NCI-H2081 treated with DMSO at 0.1 percent for 48 hours (cell line): ENCODE measurements at regions not wholly inside any gene's neighbourhood (a gene's known extent, or its start where the extent isn't known, plus 50 kb on each side); places are given as distances from the start of the nearest gene placed in this dataset.

Experiments used
- DNase-seq: peaks from one replicate; lab custom pipeline; 2025; lab: John Stamatoyannopoulos, UW

- DNase-seq = no peak
Observed at GRCh38 chr3:106175276-106175675, 306.5 kb upstream of the CBLB start.

GRCh38 chr3:106176734-106177133, 307.9 kb upstream of the CBLB start:
- DNase-seq = no peak

DNA sequence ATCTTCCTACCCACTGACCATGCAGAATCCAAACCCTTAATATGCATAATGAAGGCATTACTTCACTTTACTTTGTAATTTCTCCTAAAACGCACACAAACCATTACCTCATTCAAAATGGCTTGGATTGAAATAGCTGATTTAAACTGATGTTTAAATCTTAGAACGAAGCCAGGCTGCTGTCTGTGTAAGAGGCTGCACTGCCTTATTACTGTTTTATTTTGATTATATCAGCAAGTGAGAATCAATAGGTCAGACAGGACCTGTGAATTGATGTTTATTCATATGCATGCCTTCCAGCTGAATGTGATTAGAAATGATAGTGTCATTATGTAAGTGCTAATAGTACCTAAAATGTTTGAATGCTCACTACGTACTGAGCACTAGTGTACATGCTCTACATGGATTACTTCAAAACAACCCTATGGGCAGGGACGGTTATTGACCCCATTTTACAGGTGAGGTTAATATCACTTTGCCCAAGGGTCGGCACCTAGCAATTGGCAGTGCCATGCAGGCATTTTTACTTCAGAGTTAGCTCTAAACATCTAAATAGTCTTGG, 314.2 kb upstream of the CBLB start:
- DNase-seq = no peak

- no peak for DNase-seq
Observed at GRCh38 chr3:106183762-106184391, 315.1 kb upstream of the CBLB start.

GRCh38 chr3:106184540-106185457, 316.0 kb upstream of the CBLB start:
- no peak for DNase-seq

DNA sequence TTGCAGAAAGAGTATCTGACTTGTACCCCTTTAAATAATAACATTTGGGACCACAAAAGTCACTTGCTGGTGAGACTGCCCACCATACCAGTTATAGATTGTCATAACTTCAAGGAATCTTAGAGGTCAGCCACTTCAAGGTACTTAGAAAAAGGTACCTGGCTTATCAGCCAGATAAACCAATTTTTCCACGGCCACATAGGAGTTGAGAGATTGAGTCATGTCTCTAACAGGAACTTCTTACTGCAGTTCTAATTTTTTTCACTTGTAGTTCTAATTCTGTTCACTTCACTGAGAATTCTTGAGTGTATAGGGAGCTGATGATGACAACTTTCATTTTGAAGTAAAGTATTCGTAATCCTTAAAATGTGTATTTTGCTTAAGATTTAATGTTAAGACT, 317.1 kb upstream of the CBLB start:
- DNase-seq = no peak

DNA sequence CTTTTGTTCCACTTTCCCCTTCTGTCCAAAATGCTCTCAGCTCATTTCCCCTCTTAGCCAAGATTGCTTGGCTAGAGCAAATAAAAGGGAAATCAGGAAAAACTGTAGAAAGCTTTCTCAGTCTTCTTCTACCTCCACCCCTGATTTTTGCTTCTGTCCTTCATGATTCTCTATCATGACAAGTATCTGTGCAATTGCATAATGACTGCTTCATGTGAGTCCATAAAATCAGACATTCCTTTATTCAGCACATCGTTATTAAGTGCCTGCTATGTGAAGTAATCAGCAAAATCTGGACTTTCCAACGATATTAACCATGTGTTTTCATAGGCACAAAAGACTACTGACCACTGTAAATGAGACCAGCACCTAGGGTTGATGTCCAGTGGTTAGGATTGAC, 321.5 kb upstream of the CBLB start:
- no peak for DNase-seq

- DNase-seq = no peak
Observed at GRCh38 chr3:106191211-106191610, 322.4 kb upstream of the CBLB start.

GRCh38 chr3:106191913-106192312, 323.1 kb upstream of the CBLB start:
- DNase-seq = no peak

DNA sequence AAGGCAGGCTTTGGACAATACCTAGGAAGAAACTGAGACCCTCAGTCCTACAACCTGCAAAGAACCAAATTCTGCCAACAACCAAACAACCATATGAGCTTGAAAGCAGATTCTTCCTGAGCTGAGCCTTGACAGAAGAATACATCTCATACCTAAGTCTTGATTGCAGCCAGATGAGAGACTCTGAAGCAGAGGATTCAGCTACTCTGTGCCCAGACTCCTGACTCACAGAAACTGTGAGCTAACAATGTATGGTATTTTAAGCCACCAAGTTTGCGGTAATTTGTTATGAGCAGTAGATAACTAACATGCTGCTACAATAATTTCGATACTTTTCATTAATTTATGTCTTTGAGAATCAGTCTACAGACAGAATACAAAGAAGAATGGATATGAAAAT, 325.1 kb upstream of the CBLB start:
- DNase-seq = no peak

- no peak for DNase-seq
Observed at GRCh38 chr3:106194726-106195125, 325.9 kb upstream of the CBLB start.

DNA sequence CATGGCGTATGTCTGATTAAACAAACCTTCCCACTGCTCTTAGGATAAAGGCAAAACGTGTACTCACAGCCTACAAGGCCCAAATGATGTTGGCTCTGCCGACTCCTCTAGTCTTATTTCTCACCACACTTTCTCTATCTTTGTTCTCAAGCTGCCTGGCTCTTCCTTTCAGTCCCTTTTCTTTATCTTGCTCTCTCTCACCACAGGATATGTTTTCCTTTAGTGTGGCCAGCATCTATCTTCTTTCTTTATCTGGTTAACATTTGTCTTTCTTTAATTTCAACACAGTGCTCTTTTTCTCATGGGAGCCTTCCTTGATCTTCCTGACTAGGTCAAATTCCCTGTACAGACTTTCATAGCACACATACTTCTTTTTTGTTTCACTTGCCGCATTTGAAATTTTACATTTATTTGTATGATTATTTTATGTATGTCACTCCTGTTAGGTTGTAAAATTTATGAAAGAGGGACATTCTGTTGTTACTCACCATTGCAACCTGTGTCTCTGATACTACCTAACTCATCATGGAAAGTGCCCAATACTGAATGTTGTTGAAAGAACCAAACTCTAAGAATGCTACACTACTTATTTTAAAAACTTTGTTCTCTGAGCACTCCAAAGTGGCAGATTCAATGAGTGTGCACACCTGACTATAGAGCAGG, 328.9 kb upstream of the CBLB start:
- DNase-seq = no peak

GRCh38 chr3:106204160-106204868, 335.5 kb upstream of the CBLB start:
- DNase-seq = no peak

- peak; percentile 58 for DNase-seq
Observed at GRCh38 chr3:106206146-106206545, 337.3 kb upstream of the CBLB start.

DNA sequence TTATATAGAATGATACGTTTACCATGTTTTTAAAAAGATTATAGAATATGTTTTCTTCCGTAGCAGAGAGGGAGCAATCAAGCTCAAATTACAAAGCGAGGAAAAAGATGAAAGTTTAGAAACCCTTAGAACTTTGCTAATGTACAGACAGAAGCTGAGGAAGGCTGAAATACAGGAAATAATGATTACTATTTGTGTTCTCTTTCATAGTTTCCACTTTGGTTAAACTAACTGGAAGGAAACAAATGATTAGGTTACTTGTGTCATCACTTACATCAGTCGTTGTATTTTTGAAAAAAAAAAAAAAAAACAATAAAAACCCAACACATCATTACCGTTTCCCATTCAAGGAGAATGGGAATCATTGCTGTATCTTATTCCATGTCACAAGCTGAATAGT, 337.8 kb upstream of the CBLB start:
- no peak for DNase-seq

- no peak for DNase-seq
Observed at GRCh38 chr3:106208251-106208650, 339.4 kb upstream of the CBLB start.

- no peak for DNase-seq
Observed at GRCh38 chr3:106208967-106209366, 340.2 kb upstream of the CBLB start.

DNA sequence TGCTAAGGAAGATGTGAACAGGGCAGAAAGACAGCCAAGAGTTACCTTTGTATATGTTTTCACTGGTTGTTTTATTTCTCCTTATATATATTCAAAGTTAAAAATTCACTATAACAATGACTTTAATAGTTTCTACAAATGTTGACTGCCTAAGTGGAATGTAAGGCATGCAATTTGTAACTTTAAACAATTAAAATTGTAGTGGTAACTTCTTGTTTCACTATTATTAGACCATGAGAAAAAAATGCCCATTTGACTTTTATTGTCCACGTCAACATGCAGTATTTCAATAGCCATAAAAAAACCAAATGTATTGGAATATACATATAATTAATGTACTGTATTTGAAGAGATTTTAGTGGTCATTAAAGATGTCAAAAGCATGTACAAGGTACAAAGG, 340.7 kb upstream of the CBLB start:
- DNase-seq = no peak

GRCh38 chr3:106210923-106211322, 342.1 kb upstream of the CBLB start:
- no peak for DNase-seq

DNA sequence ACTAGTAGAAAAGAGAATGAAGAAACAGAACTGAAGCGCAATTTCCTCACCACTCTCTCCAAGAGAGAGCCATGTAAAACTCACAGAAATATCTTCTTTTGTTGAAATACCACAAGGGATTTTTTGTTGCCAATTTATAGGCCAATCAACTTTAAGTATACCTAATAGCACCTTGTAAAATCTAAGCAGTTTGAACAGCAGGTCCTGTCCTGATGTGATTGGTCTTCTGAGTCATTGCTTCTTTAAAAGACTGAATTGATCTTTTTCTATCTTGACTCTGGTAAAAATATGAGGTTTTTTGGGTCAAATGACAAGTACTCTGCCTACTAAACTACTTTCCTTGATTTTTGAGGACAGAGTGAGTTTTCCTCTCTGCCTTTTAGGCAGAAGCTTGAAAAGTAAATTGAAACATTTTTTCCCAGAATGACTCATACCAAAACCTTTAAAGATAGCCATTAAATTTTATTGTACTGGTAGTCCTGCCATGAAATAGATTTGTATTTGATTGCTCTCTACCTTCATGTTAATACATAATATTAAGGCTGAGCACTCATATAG, 343.9 kb upstream of the CBLB start:
- no peak for DNase-seq

DNA sequence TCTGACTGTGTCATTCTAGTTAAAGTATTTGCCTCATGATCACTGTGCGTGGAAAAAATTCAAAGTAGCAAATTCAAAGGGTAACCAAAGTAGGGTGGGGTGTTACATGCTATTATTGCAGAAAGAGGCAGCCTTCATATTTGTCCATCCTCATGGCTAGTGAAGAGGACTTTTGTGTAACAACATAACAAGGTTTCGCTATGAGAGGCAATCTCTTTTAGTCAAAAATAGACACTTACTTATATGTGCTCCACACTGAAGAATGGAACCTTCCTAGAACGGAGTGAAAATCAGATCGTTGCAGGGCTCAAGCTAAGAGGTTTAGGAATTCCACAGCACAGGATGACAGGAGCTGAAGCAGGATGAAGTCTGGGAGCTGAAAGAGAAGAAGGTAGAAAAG, 345.1 kb upstream of the CBLB start:
- DNase-seq = no peak

- DNase-seq = no peak
Observed at GRCh38 chr3:106214641-106215040, 345.8 kb upstream of the CBLB start.
